ENCODE measurements at regions not wholly inside any gene's neighbourhood (a gene's known extent, or its start where the extent isn't known, plus 50 kb on each side); places are given as distances from the start of the nearest gene placed in this dataset.

DNA sequence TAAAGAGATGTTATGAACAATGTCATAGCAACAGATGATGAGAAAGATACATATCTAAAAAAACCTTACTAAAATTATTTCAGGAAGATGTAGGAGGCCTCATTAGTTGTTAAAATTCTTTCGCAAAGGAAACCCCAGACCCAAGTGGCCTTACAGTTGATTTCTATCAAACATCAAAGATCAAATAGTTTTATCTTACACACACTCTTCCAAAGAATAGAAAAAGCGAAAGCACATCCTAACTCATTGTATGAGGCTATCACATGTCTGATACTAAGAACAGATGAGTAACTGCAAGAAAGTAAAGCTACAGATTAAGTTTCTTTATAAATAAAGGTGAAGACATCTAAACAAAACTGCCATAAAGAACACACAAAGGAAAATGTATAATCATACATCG lies 82.9 kb upstream of the GDF10 start:
- ChIA-PET POLR2A (no interaction called here), CTCF (no interaction called here)
- TF ChIP-seq HDGF (IDR thresholded peaks at IDR 0.05; ENCODE audit: borderline replicate concordance) (no peak), LEF1 (IDR thresholded peaks at IDR 0.05; ENCODE audit: borderline replicate concordance) (no peak), CTBP1 (IDR thresholded peaks at IDR 0.05; ENCODE audit: borderline replicate concordance) (no peak), ARNT (IDR thresholded peaks at IDR 0.05) (no peak), SP1 (IDR thresholded peaks at IDR 0.05) (no peak), ELF4 (IDR thresholded peaks at IDR 0.05) (no peak), ZNF384 (IDR thresholded peaks at IDR 0.05) (no peak), SUZ12 (IDR thresholded peaks at IDR 0.05) (no peak), FOXK2 (IDR thresholded peaks at IDR 0.05) (no peak), FOXA1 (IDR thresholded peaks at IDR 0.05) (no peak), NFRKB (IDR thresholded peaks at IDR 0.05) (no peak), L3MBTL2 (conservative IDR thresholded peaks at IDR 0.05) (no peak)
- TF ChIP-seq, protein P1, sequence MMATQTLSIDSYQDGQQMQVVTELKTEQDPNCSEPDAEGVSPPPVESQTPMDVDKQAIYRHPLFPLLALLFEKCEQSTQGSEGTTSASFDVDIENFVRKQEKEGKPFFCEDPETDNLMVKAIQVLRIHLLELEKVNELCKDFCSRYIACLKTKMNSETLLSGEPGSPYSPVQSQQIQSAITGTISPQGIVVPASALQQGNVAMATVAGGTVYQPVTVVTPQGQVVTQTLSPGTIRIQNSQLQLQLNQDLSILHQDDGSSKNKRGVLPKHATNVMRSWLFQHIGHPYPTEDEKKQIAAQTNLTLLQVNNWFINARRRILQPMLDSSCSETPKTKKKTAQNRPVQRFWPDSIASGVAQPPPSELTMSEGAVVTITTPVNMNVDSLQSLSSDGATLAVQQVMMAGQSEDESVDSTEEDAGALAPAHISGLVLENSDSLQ (IDR thresholded peaks at IDR 0.05): no peak
- DNase-seq (ENCODE audit: extremely low spot score): no peak

DNA sequence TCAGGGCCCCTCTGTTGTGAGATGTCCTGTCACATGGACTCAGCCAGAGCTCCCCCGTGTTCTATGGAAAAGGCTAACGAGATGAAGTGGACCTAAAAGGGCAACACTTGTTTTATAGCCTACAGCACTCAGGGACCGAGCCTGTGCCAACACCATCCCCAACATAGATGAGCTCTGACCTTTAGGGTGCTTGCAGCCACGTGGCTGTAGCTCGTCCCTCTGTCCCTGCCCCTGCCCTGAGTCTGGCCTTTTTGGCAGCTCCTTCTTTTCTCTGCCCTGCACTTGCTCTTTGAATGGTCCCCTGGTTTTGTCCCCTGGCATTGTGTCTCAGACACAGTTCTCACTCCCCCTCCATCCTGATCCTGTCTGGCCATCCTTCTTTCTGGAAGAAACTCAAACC lies 81.2 kb upstream of the GDF10 start:
- POLR2A ChIA-PET: no interaction called here
- TF ChIP-seq SP1 (IDR thresholded peaks at IDR 0.05): no peak
- TF ChIP-seq CTBP1 (IDR thresholded peaks at IDR 0.05; ENCODE audit: borderline replicate concordance): no peak
- TF ChIP-seq HDGF (IDR thresholded peaks at IDR 0.05; ENCODE audit: borderline replicate concordance): no peak
- TF ChIP-seq FOXA1 (IDR thresholded peaks at IDR 0.05): no peak
- no peak for TF ChIP-seq L3MBTL2 (conservative IDR thresholded peaks at IDR 0.05)
- TF ChIP-seq NFRKB (IDR thresholded peaks at IDR 0.05): no peak
- no peak for TF ChIP-seq FOXM1 (IDR thresholded peaks at IDR 0.05; ENCODE audit: borderline replicate concordance)
- TF ChIP-seq ARNT (IDR thresholded peaks at IDR 0.05): no peak
- CTCF ChIA-PET: no interaction called here

DNA sequence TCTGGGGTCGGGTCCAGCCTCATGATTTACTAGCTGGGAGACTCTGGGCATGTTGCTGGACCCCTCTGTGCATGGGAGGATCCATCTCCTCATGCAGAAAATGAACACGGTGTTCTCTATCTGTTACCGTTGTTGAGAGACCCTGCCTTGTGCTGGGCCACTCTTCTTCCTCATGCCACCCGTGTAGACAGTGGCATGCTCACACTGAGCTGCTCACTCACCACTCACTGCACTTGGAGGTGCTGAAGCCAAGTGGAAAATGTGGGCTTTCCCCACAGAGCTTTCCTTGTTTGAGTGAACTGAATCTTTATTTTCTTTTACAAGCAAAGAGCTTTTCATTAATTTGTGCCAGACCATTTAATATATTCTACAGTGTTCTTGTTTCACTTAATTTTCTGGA lies 77.5 kb upstream of the GDF10 start:
- TF ChIP-seq, protein P1 (IDR thresholded peaks at IDR 0.05): no peak
- TF ChIP-seq ARNT (IDR thresholded peaks at IDR 0.05): no peak
- POLR2A ChIA-PET: no interaction called here
- CTCF ChIA-PET: no interaction called here
- DNase-seq (ENCODE audit: extremely low spot score): no peak

More for the DNA sequence above, 81.2 kb upstream of the GDF10 start:
- no peak for DNase-seq (ENCODE audit: extremely low spot score)

GRCh38 chr10:47223236-47223635 lies 76.8 kb upstream of the GDF10 start:
- ChIA-PET CTCF (no interaction called here), POLR2A (no interaction called here)
- no peak for DNase-seq (ENCODE audit: extremely low spot score)
- TF ChIP-seq TARDBP (IDR thresholded peaks at IDR 0.05): no peak
- no peak for TF ChIP-seq SP1 (IDR thresholded peaks at IDR 0.05)
- TF ChIP-seq FOXM1 (IDR thresholded peaks at IDR 0.05; ENCODE audit: borderline replicate concordance): no peak
- TF ChIP-seq NFRKB (IDR thresholded peaks at IDR 0.05): no peak
- no peak for TF ChIP-seq ZNF384 (IDR thresholded peaks at IDR 0.05)
- no peak for TF ChIP-seq L3MBTL2 (conservative IDR thresholded peaks at IDR 0.05)
- no peak for TF ChIP-seq CTBP1 (IDR thresholded peaks at IDR 0.05; ENCODE audit: borderline replicate concordance)
- no peak for TF ChIP-seq LEF1 (IDR thresholded peaks at IDR 0.05; ENCODE audit: borderline replicate concordance)
- TF ChIP-seq ARNT (IDR thresholded peaks at IDR 0.05): no peak
- TF ChIP-seq, protein P1 (IDR thresholded peaks at IDR 0.05): no peak
- no peak for TF ChIP-seq FOXA1 (IDR thresholded peaks at IDR 0.05)
- TF ChIP-seq FOXK2 (IDR thresholded peaks at IDR 0.05): no peak
- TF ChIP-seq ELF4 (IDR thresholded peaks at IDR 0.05): no peak
- no peak for TF ChIP-seq BHLHE40 (IDR thresholded peaks at IDR 0.05; ENCODE audit: borderline replicate concordance)
- no peak for TF ChIP-seq HDGF (IDR thresholded peaks at IDR 0.05; ENCODE audit: borderline replicate concordance)
- no peak for TF ChIP-seq SUZ12 (IDR thresholded peaks at IDR 0.05)

DNA sequence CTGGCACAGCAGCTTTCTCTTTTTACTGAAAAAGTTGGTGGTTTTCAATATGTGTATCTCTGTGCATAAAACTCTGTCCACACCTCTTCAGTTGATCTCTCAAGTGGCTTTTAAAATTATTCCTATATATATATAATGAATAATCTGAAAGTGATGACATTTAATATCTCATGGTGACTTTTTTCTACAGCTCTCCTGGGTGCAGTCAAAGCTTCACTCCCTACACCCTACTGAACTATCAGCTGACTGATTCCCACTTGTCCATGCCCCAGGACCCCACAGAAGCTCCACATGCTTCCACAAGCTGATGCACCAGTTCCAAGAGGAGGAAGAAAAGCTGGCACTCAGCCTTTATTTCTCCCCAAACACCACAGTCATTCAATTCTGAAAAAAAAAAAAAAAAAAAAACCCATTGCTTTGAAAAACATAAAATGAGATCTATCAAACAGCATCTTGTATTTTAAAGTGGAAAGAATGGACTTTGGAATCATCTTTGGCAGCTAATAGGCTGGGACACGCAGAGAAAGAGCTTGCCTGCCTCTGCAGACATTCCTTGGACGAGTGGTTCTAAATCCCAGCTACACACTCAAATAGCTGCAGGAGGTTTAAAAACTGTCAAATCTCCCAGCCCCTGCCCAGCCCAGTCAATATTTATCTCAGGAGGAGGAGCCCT lies 75.3 kb upstream of the GDF10 start:
- CTCF ChIA-PET: no interaction called here
- no peak for TF ChIP-seq TARDBP (IDR thresholded peaks at IDR 0.05)
- TF ChIP-seq L3MBTL2 (conservative IDR thresholded peaks at IDR 0.05): no peak
- no peak for TF ChIP-seq ELF4 (IDR thresholded peaks at IDR 0.05)
- no peak for TF ChIP-seq FOXK2 (IDR thresholded peaks at IDR 0.05)
- no peak for TF ChIP-seq ARNT (IDR thresholded peaks at IDR 0.05)
- POLR2A ChIA-PET: no interaction called here
- DNase-seq (ENCODE audit: extremely low spot score): no peak

GRCh38 chr10:47225219-47225927 lies 74.6 kb upstream of the GDF10 start:
- CTCF ChIA-PET: no interaction called here
- POLR2A ChIA-PET: no interaction called here
- DNase-seq (ENCODE audit: extremely low spot score): no peak
- TF ChIP-seq, protein P1 (IDR thresholded peaks at IDR 0.05): no peak
- TF ChIP-seq ELF4 (IDR thresholded peaks at IDR 0.05) (no peak), FOXK2 (IDR thresholded peaks at IDR 0.05) (no peak), ARNT (IDR thresholded peaks at IDR 0.05) (no peak)

Data from HEK293T (cell line).